Smooth muscle cell (in vitro differentiated cells): ENCODE measurements at regions not wholly inside any gene's neighbourhood (a gene's known extent, or its start where the extent isn't known, plus 50 kb on each side); places are given as distances from the start of the nearest gene placed in this dataset.
"Not testable (repeated sequence)": the region's sequence is repeated elsewhere in the genome, so short reads cannot be mapped to it uniquely, and the experiment has no call there.

ENCODE experiments used
- DNase-seq: peaks from one replicate; lab custom pipeline; 2025; ENCODE audit not compliant: unreplicated experiment; lab: John Stamatoyannopoulos, UW
- H2AFZ ChIP-seq: fragments of 200-600 bp; sonication (generic); 2 replicates; pipeline ENCODE4 v1.6.0; 2016; ENCODE audit warnings: antibody characterized with exemption, low read depth, mild to moderate bottlenecking
- H3F3A ChIP-seq: fragments of 200-600 bp; sonication (generic); 2 replicates; pipeline ENCODE4 v1.6.0; 2017; ENCODE audit warnings: antibody characterized with exemption, low read depth
- H3K27ac ChIP-seq: fragments of 200-600 bp; sonication (generic); 2 replicates; pipeline ENCODE4 v1.5.1; 2016; ENCODE audit warnings: low read depth, mild to moderate bottlenecking
- H3K27me3 ChIP-seq: fragments of 200-600 bp; sonication (generic); 2 replicates; pipeline ENCODE4 v1.6.1; 2016; ENCODE audit warnings: low read depth, mild to moderate bottlenecking
- H3K36me3 ChIP-seq: fragments of 200-600 bp; sonication (generic); 2 replicates; pipeline ENCODE4 v1.5.1; 2016; ENCODE audit warnings: low read depth
- H3K4me1 ChIP-seq: fragments of 200-600 bp; sonication (generic); 2 replicates; pipeline ENCODE4 v1.5.1; 2016; ENCODE audit warnings: low read depth
- H3K4me2 ChIP-seq: fragments of 200-600 bp; sonication (generic); 2 replicates; pipeline ENCODE4 v1.6.0; 2016; ENCODE audit warnings: mild to moderate bottlenecking
- H3K4me3 ChIP-seq: fragments of 200-600 bp; sonication (generic); 2 replicates; pipeline ENCODE4 v1.5.1; 2016; ENCODE audit warnings: mild to moderate bottlenecking
- H3K79me2 ChIP-seq: fragments of 200-600 bp; sonication (generic); 2 replicates; pipeline ENCODE4 v1.6.0; 2016; ENCODE audit warnings: low read depth, mild to moderate bottlenecking
- H3K9ac ChIP-seq: fragments of 200-600 bp; sonication (generic); 2 replicates; pipeline ENCODE4 v1.6.0; 2016; ENCODE audit warnings: low read depth
- H3K9me3 ChIP-seq: fragments of 200-600 bp; sonication (generic); replicated peaks from 2 replicates; pipeline ENCODE4 v1.5.1; 2016; ENCODE audit warnings: low read depth
- H4K20me1 ChIP-seq: fragments of 200-600 bp; sonication (generic); 2 replicates; pipeline ENCODE4 v1.6.0; 2016; ENCODE audit warnings: low read depth
- WGBS: methylation state at CpG from one replicate; pipeline ENCODE4 v1.1.7; 2016; ENCODE audit warnings: low lambda C conversion rate; 5-methylcytosine and 5-hydroxymethylcytosine counted together
- TF ChIP-seq, protein P1 (sequence below): fragments of 200-600 bp; sonication (generic); IDR thresholded peaks from 2 replicates; pipeline ENCODE4 v1.5.1; 2017; ENCODE audit warnings: borderline replicate concordance, mild to moderate bottlenecking, antibody characterized with exemption; ENCODE audit not compliant: insufficient read depth, poor library complexity, severe bottlenecking

DNA sequence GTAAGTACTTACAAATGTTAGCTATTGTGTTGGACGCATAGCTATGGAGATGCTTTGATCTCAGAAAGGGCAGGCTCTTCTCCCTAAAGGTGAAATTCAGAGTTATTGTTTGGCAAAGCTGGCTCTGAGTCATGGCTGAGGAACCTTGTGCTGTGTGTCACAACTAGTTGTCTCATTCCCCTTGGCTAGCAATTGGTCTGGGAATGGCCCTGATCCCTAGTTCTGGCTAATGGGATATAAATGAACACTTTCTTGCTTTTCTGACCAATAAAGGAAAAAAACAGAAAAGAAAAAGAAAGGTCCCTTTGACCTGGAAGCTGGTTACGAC, 210.6 kb downstream of the MAP2K4 start:
- H4K20me1 ChIP-seq, result no peaks in the 10 kb centered on the region
- TF ChIP-seq, protein P1, sequence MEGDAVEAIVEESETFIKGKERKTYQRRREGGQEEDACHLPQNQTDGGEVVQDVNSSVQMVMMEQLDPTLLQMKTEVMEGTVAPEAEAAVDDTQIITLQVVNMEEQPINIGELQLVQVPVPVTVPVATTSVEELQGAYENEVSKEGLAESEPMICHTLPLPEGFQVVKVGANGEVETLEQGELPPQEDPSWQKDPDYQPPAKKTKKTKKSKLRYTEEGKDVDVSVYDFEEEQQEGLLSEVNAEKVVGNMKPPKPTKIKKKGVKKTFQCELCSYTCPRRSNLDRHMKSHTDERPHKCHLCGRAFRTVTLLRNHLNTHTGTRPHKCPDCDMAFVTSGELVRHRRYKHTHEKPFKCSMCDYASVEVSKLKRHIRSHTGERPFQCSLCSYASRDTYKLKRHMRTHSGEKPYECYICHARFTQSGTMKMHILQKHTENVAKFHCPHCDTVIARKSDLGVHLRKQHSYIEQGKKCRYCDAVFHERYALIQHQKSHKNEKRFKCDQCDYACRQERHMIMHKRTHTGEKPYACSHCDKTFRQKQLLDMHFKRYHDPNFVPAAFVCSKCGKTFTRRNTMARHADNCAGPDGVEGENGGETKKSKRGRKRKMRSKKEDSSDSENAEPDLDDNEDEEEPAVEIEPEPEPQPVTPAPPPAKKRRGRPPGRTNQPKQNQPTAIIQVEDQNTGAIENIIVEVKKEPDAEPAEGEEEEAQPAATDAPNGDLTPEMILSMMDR, result no peak
- 84% methylated on average over 2 of the region's 2 CpGs for WGBS
- no peaks in the 10 kb centered on the region for H3K9me3 ChIP-seq
- no peaks in the 10 kb centered on the region for H3K4me1 ChIP-seq
- no peak overlapping the region for H3K4me3 ChIP-seq
- H3F3A ChIP-seq, result no peaks in the 10 kb centered on the region
- DNase-seq, result no peak
- no peaks in the 10 kb centered on the region for H3K36me3 ChIP-seq
- H3K27me3 ChIP-seq, result no peaks in the 10 kb centered on the region
- H3K9ac ChIP-seq, result no peak overlapping the region
- H3K4me2 ChIP-seq, result peak overlapping the region; percentile 18
- H3K79me2 ChIP-seq, result no peaks in the 10 kb centered on the region
- H3K27ac ChIP-seq, result peak overlapping the region; percentile 47
- peak overlapping the region; percentile 20 for H2AFZ ChIP-seq

DNA sequence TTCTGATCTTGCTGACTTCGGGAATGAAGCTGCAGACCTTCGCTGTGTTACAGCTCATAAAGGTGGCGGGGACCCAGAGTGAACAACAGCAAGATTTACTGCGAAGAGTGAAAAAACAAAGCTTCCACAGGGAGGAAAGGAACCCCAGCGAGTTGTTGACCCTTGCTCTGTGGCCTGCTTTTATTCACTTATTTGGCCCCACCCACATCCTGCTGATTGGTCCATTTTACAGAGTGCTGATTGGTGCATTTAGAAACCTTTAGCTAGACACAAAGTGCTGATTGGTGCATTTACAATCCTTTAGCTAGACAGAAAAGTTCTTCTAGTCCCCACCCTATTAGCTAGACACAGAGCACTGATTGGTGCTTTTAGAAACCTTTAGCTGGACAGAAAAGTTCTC, 218.3 kb downstream of the MAP2K4 start:
- not testable (repeated sequence) for H4K20me1 ChIP-seq, H3K9ac ChIP-seq, H3K27ac ChIP-seq, H3K4me1 ChIP-seq, H3K79me2 ChIP-seq, H3K4me3 ChIP-seq, H3K36me3 ChIP-seq, H3F3A ChIP-seq, H3K4me2 ChIP-seq, H2AFZ ChIP-seq, H3K9me3 ChIP-seq, H3K27me3 ChIP-seq, DNase-seq
- 96% methylated on average over 5 of the region's 5 CpGs for WGBS

DNA sequence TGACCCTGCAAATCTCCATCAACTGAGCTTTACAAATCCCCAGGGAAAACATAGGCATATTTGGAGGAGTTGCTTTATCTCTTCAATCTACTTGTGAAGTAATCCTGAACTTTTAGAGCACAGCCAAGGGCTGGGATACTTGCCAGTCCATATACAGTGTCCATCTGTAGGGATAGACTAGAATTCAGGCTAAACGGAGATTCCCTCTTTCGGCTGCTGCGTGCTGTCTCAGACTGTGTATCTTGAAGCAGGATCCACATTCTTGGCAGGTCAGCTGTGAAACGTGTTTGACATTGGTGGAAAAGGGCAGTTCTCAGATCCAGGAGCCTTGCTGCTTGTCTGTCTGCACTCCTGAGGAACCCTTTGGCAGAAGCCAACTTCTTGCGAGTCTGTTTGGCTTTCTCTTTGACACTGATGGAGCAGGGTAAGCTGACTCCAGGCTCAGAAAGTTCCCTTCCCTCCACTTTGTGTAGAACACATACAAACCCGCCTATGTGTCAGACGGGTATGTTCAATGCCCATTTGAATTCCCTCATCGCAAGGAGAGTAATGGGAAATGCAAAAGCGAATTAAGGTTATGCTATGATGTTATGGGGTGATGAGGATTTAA, 221.8 kb downstream of the MAP2K4 start:
- Histone ChIP-seq H3K79me2 (no peaks in the 10 kb centered on the region), H4K20me1 (no peaks in the 10 kb centered on the region), H3K9me3 (no peaks in the 10 kb centered on the region), H3K36me3 (no peaks in the 10 kb centered on the region), H3K9ac (no peak overlapping the region), H3K27ac (no peak overlapping the region), H3F3A (no peaks in the 10 kb centered on the region), H3K4me1 (no peaks in the 10 kb centered on the region), H3K27me3 (no peaks in the 10 kb centered on the region), H3K4me2 (no peak overlapping the region), H3K4me3 (no peak overlapping the region), H2AFZ (no peak overlapping the region)
- no peak for DNase-seq
- TF ChIP-seq, protein P1, result no peak
- WGBS, result 91% methylated on average over 9 of the region's 9 CpGs

DNA sequence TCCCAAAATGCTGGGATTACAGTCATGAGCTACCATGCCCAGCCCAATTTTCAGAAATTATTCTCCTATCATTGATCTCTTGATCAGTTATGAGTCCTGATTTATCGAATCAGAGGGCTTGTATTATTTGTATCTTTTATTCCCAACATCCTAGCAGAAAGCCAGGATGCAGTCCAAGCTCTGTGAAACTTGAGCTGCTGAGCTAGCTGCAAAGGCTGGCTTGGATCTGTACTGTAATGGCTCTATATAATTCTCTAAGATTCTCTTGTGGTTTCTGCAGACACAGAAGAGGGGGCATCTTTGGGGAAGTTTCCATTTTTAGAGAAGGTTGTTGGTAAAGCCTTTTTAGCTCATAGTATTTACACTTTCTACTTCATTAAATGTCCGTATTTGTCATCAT, 227.1 kb downstream of the MAP2K4 start:
- 78% methylated on average over 2 of the region's 2 CpGs for WGBS
- Histone ChIP-seq H4K20me1 (no peaks in the 10 kb centered on the region), H3K9ac (no peak overlapping the region), H2AFZ (no peak overlapping the region), H3K36me3 (no peaks in the 10 kb centered on the region), H3K4me1 (no peaks in the 10 kb centered on the region), H3K79me2 (no peaks in the 10 kb centered on the region), H3K4me3 (no peak overlapping the region), H3F3A (no peaks in the 10 kb centered on the region), H3K4me2 (no peak overlapping the region), H3K9me3 (no peaks in the 10 kb centered on the region), H3K27me3 (no peaks in the 10 kb centered on the region), H3K27ac (no peak overlapping the region)
- DNase-seq, result no peak
- TF ChIP-seq, protein P1, result no peak
